ENCODE measurements at regions not wholly inside any gene's neighbourhood (a gene's known extent, or its start where the extent isn't known, plus 50 kb on each side); places are given as distances from the start of the nearest gene placed in this dataset.
A peak's percentile ranks its signal among the peaks of the same experiment; 100 is the strongest.

- peak; percentile 33 for DNase-seq (ENCODE audit: low read depth)
These were observed 695.6 kb downstream of the TSN start for GRCh38 chr2:122451040-122451439.

GRCh38 chr2:122451697-122452096 lies 696.2 kb downstream of the TSN start:
- no peak for FAIRE-seq
- no peak for DNase-seq (ENCODE audit: low read depth)
- TF ChIP-seq CTCF (IDR thresholded peaks at IDR 0.05; ENCODE audit: insufficient read depth, low read length, severe bottlenecking): no peak
- Histone ChIP-seq H3K27me3 (ENCODE audit: control insufficient read depth, insufficient read depth, low read length) (no peaks in the 10 kb centered on the region), H3K4me3 (ENCODE audit: low read depth, low read length) (no peak overlapping the region), H3K36me3 (ENCODE audit: control insufficient read depth, insufficient read depth, low read length) (no peaks in the 10 kb centered on the region)

More at GRCh38 chr2:122451040-122451439, 695.6 kb downstream of the TSN start:
- TF ChIP-seq CTCF (IDR thresholded peaks at IDR 0.05; ENCODE audit: insufficient read depth, low read length, severe bottlenecking): peak; percentile 63
- no peaks in the 10 kb centered on the region for H3K36me3 ChIP-seq (ENCODE audit: control insufficient read depth, insufficient read depth, low read length)
- FAIRE-seq: peak; percentile 87
- no peak overlapping the region for H3K4me3 ChIP-seq (ENCODE audit: low read depth, low read length)
- H3K27me3 ChIP-seq (ENCODE audit: control insufficient read depth, insufficient read depth, low read length): no peaks in the 10 kb centered on the region

- Histone ChIP-seq H3K36me3 (ENCODE audit: control insufficient read depth, insufficient read depth, low read length) (no peaks in the 10 kb centered on the region), H3K27me3 (ENCODE audit: control insufficient read depth, insufficient read depth, low read length) (no peaks in the 10 kb centered on the region), H3K4me3 (ENCODE audit: low read depth, low read length) (no peak overlapping the region)
- no peak for TF ChIP-seq CTCF (IDR thresholded peaks at IDR 0.05; ENCODE audit: insufficient read depth, low read length, severe bottlenecking)
- no peak for FAIRE-seq
- DNase-seq (ENCODE audit: low read depth): no peak
These were observed 713.7 kb downstream of the TSN start for GRCh38 chr2:122469147-122469546.

GRCh38 chr2:122471753-122472152 lies 716.3 kb downstream of the TSN start:
- no peaks in the 10 kb centered on the region for H3K36me3 ChIP-seq (ENCODE audit: control insufficient read depth, insufficient read depth, low read length)
- FAIRE-seq: no peak
- H3K27me3 ChIP-seq (ENCODE audit: control insufficient read depth, insufficient read depth, low read length): no peaks in the 10 kb centered on the region
- no peak overlapping the region for H3K4me3 ChIP-seq (ENCODE audit: low read depth, low read length)
- no peak for TF ChIP-seq CTCF (IDR thresholded peaks at IDR 0.05; ENCODE audit: insufficient read depth, low read length, severe bottlenecking)
- no peak for DNase-seq (ENCODE audit: low read depth)

- Histone ChIP-seq H3K27me3 (ENCODE audit: control insufficient read depth, insufficient read depth, low read length) (no peaks in the 10 kb centered on the region), H3K36me3 (ENCODE audit: control insufficient read depth, insufficient read depth, low read length) (no peaks in the 10 kb centered on the region), H3K4me3 (ENCODE audit: low read depth, low read length) (no peak overlapping the region)
- DNase-seq (ENCODE audit: low read depth): no peak
- no peak for TF ChIP-seq CTCF (IDR thresholded peaks at IDR 0.05; ENCODE audit: insufficient read depth, low read length, severe bottlenecking)
- FAIRE-seq: no peak
These were observed 722.7 kb downstream of the TSN start for GRCh38 chr2:122478117-122478516.

GRCh38 chr2:122478771-122479170 lies 723.3 kb downstream of the TSN start:
- Histone ChIP-seq H3K4me3 (ENCODE audit: low read depth, low read length) (no peak overlapping the region), H3K36me3 (ENCODE audit: control insufficient read depth, insufficient read depth, low read length) (no peaks in the 10 kb centered on the region), H3K27me3 (ENCODE audit: control insufficient read depth, insufficient read depth, low read length) (no peaks in the 10 kb centered on the region)
- FAIRE-seq (no peak), DNase-seq (ENCODE audit: low read depth) (no peak)
- no peak for TF ChIP-seq CTCF (IDR thresholded peaks at IDR 0.05; ENCODE audit: insufficient read depth, low read length, severe bottlenecking)

Data from bronchial epithelial cell (primary cell).